ENCODE measurements at regions not wholly inside any gene's neighbourhood (a gene's known extent, or its start where the extent isn't known, plus 50 kb on each side); places are given as distances from the start of the nearest gene placed in this dataset.

- H3K27ac ChIP-seq (ENCODE audit: insufficient read depth, low read length, poor library complexity, severe bottlenecking) = no peak overlapping the region
- H3K9me3 ChIP-seq (ENCODE audit: control insufficient read depth, low read length) = no peaks in the 10 kb centered on the region
- H3K27me3 ChIP-seq (replicated peaks; ENCODE audit: control insufficient read depth, insufficient read depth, low read length, poor library complexity, severe bottlenecking) = no peaks in the 10 kb centered on the region
- H3K4me1 ChIP-seq (ENCODE audit: control insufficient read depth, insufficient read depth, low read length, poor library complexity, severe bottlenecking) = no peaks in the 10 kb centered on the region
- DNase-seq = no peak
- no peaks in the 10 kb centered on the region for H3K36me3 ChIP-seq (ENCODE audit: control insufficient read depth, insufficient read depth, low read length)
- no peak overlapping the region for H3K4me3 ChIP-seq (ENCODE audit: insufficient read depth, low read depth, low read length, poor library complexity, severe bottlenecking)
Measured at GRCh38 chr6:1039746-1040145, 272.2 kb upstream of the FOXQ1 start.

- Histone ChIP-seq H3K27ac (ENCODE audit: insufficient read depth, low read length, poor library complexity, severe bottlenecking) (no peak overlapping the region), H3K27me3 (replicated peaks; ENCODE audit: control insufficient read depth, insufficient read depth, low read length, poor library complexity, severe bottlenecking) (no peaks in the 10 kb centered on the region), H3K36me3 (ENCODE audit: control insufficient read depth, insufficient read depth, low read length) (no peaks in the 10 kb centered on the region), H3K4me3 (ENCODE audit: insufficient read depth, low read depth, low read length, poor library complexity, severe bottlenecking) (no peak overlapping the region), H3K9me3 (ENCODE audit: control insufficient read depth, low read length) (no peaks in the 10 kb centered on the region), H3K4me1 (ENCODE audit: control insufficient read depth, insufficient read depth, low read length, poor library complexity, severe bottlenecking) (no peaks in the 10 kb centered on the region)
- no peak for DNase-seq
Measured at GRCh38 chr6:1039191-1039590, 272.7 kb upstream of the FOXQ1 start.

- no peak for DNase-seq
- H3K4me3 ChIP-seq (ENCODE audit: insufficient read depth, low read depth, low read length, poor library complexity, severe bottlenecking) = no peak overlapping the region
- no peaks in the 10 kb centered on the region for H3K36me3 ChIP-seq (ENCODE audit: control insufficient read depth, insufficient read depth, low read length)
- no peaks in the 10 kb centered on the region for H3K4me1 ChIP-seq (ENCODE audit: control insufficient read depth, insufficient read depth, low read length, poor library complexity, severe bottlenecking)
- H3K27ac ChIP-seq (ENCODE audit: insufficient read depth, low read length, poor library complexity, severe bottlenecking) = no peak overlapping the region
- no peaks in the 10 kb centered on the region for H3K9me3 ChIP-seq (ENCODE audit: control insufficient read depth, low read length)
- no peaks in the 10 kb centered on the region for H3K27me3 ChIP-seq (replicated peaks; ENCODE audit: control insufficient read depth, insufficient read depth, low read length, poor library complexity, severe bottlenecking)
Measured at GRCh38 chr6:1037430-1038202, 274.3 kb upstream of the FOXQ1 start.

GRCh38 chr6:1035401-1035800 lies 276.5 kb upstream of the FOXQ1 start:
- Histone ChIP-seq H3K4me3 (ENCODE audit: insufficient read depth, low read depth, low read length, poor library complexity, severe bottlenecking) (no peak overlapping the region), H3K27me3 (replicated peaks; ENCODE audit: control insufficient read depth, insufficient read depth, low read length, poor library complexity, severe bottlenecking) (no peaks in the 10 kb centered on the region), H3K27ac (ENCODE audit: insufficient read depth, low read length, poor library complexity, severe bottlenecking) (no peak overlapping the region), H3K9me3 (ENCODE audit: control insufficient read depth, low read length) (no peaks in the 10 kb centered on the region), H3K4me1 (ENCODE audit: control insufficient read depth, insufficient read depth, low read length, poor library complexity, severe bottlenecking) (no peaks in the 10 kb centered on the region), H3K36me3 (ENCODE audit: control insufficient read depth, insufficient read depth, low read length) (no peaks in the 10 kb centered on the region)
- DNase-seq = no peak

- Histone ChIP-seq H3K4me3 (ENCODE audit: insufficient read depth, low read depth, low read length, poor library complexity, severe bottlenecking) (no peak overlapping the region), H3K9me3 (ENCODE audit: control insufficient read depth, low read length) (no peaks in the 10 kb centered on the region), H3K36me3 (ENCODE audit: control insufficient read depth, insufficient read depth, low read length) (no peaks in the 10 kb centered on the region), H3K27me3 (replicated peaks; ENCODE audit: control insufficient read depth, insufficient read depth, low read length, poor library complexity, severe bottlenecking) (no peaks in the 10 kb centered on the region), H3K4me1 (ENCODE audit: control insufficient read depth, insufficient read depth, low read length, poor library complexity, severe bottlenecking) (no peaks in the 10 kb centered on the region), H3K27ac (ENCODE audit: insufficient read depth, low read length, poor library complexity, severe bottlenecking) (no peak overlapping the region)
- no peak for DNase-seq
Measured at GRCh38 chr6:1031720-1032119, 280.2 kb upstream of the FOXQ1 start.

- no peak for DNase-seq
- Histone ChIP-seq H3K9me3 (ENCODE audit: control insufficient read depth, low read length) (no peaks in the 10 kb centered on the region), H3K27me3 (replicated peaks; ENCODE audit: control insufficient read depth, insufficient read depth, low read length, poor library complexity, severe bottlenecking) (no peaks in the 10 kb centered on the region), H3K36me3 (ENCODE audit: control insufficient read depth, insufficient read depth, low read length) (no peaks in the 10 kb centered on the region), H3K4me1 (ENCODE audit: control insufficient read depth, insufficient read depth, low read length, poor library complexity, severe bottlenecking) (no peaks in the 10 kb centered on the region), H3K27ac (ENCODE audit: insufficient read depth, low read length, poor library complexity, severe bottlenecking) (no peak overlapping the region), H3K4me3 (ENCODE audit: insufficient read depth, low read depth, low read length, poor library complexity, severe bottlenecking) (no peak overlapping the region)
Measured at GRCh38 chr6:1029141-1029540, 282.8 kb upstream of the FOXQ1 start.

GRCh38 chr6:1028723-1029122 lies 283.2 kb upstream of the FOXQ1 start:
- Histone ChIP-seq H3K36me3 (ENCODE audit: control insufficient read depth, insufficient read depth, low read length) (no peaks in the 10 kb centered on the region), H3K4me3 (ENCODE audit: insufficient read depth, low read depth, low read length, poor library complexity, severe bottlenecking) (no peak overlapping the region), H3K27ac (ENCODE audit: insufficient read depth, low read length, poor library complexity, severe bottlenecking) (no peak overlapping the region), H3K9me3 (ENCODE audit: control insufficient read depth, low read length) (no peaks in the 10 kb centered on the region), H3K27me3 (replicated peaks; ENCODE audit: control insufficient read depth, insufficient read depth, low read length, poor library complexity, severe bottlenecking) (no peaks in the 10 kb centered on the region), H3K4me1 (ENCODE audit: control insufficient read depth, insufficient read depth, low read length, poor library complexity, severe bottlenecking) (no peaks in the 10 kb centered on the region)
- no peak for DNase-seq

- H3K4me3 ChIP-seq (ENCODE audit: insufficient read depth, low read depth, low read length, poor library complexity, severe bottlenecking) = no peak overlapping the region
- no peaks in the 10 kb centered on the region for H3K9me3 ChIP-seq (ENCODE audit: control insufficient read depth, low read length)
- H3K27ac ChIP-seq (ENCODE audit: insufficient read depth, low read length, poor library complexity, severe bottlenecking) = no peak overlapping the region
- no peaks in the 10 kb centered on the region for H3K27me3 ChIP-seq (replicated peaks; ENCODE audit: control insufficient read depth, insufficient read depth, low read length, poor library complexity, severe bottlenecking)
- no peak for DNase-seq
- H3K36me3 ChIP-seq (ENCODE audit: control insufficient read depth, insufficient read depth, low read length) = no peaks in the 10 kb centered on the region
- no peaks in the 10 kb centered on the region for H3K4me1 ChIP-seq (ENCODE audit: control insufficient read depth, insufficient read depth, low read length, poor library complexity, severe bottlenecking)
Measured at GRCh38 chr6:1027795-1028569, 283.9 kb upstream of the FOXQ1 start.

- Histone ChIP-seq H3K4me1 (ENCODE audit: control insufficient read depth, insufficient read depth, low read length, poor library complexity, severe bottlenecking) (no peaks in the 10 kb centered on the region), H3K36me3 (ENCODE audit: control insufficient read depth, insufficient read depth, low read length) (no peaks in the 10 kb centered on the region), H3K9me3 (ENCODE audit: control insufficient read depth, low read length) (no peaks in the 10 kb centered on the region), H3K27me3 (replicated peaks; ENCODE audit: control insufficient read depth, insufficient read depth, low read length, poor library complexity, severe bottlenecking) (no peaks in the 10 kb centered on the region), H3K4me3 (ENCODE audit: insufficient read depth, low read depth, low read length, poor library complexity, severe bottlenecking) (no peak overlapping the region), H3K27ac (ENCODE audit: insufficient read depth, low read length, poor library complexity, severe bottlenecking) (no peak overlapping the region)
- no peak for DNase-seq
Measured at GRCh38 chr6:1027109-1027794, 284.6 kb upstream of the FOXQ1 start.

- H3K4me1 ChIP-seq (ENCODE audit: control insufficient read depth, insufficient read depth, low read length, poor library complexity, severe bottlenecking) = no peaks in the 10 kb centered on the region
- H3K9me3 ChIP-seq (ENCODE audit: control insufficient read depth, low read length) = no peaks in the 10 kb centered on the region
- H3K36me3 ChIP-seq (ENCODE audit: control insufficient read depth, insufficient read depth, low read length) = no peaks in the 10 kb centered on the region
- H3K27me3 ChIP-seq (replicated peaks; ENCODE audit: control insufficient read depth, insufficient read depth, low read length, poor library complexity, severe bottlenecking) = no peaks in the 10 kb centered on the region
- no peak for DNase-seq
- no peak overlapping the region for H3K27ac ChIP-seq (ENCODE audit: insufficient read depth, low read length, poor library complexity, severe bottlenecking)
- no peak overlapping the region for H3K4me3 ChIP-seq (ENCODE audit: insufficient read depth, low read depth, low read length, poor library complexity, severe bottlenecking)
Measured at GRCh38 chr6:1025821-1026220, 286.1 kb upstream of the FOXQ1 start.

Data from effector memory CD4-positive, alpha-beta T cell (primary cell).